Thyroid gland (tissue), 4 donors: ENCODE measurements at regions not wholly inside any gene's neighbourhood (a gene's known extent, or its start where the extent isn't known, plus 50 kb on each side); places are given as distances from the start of the nearest gene placed in this dataset.
"Not testable (repeated sequence)": the region's sequence is repeated elsewhere in the genome, so short reads cannot be mapped to it uniquely, and the experiment has no call there.

ENCODE experiments used
- CTCF ChIP-seq, 6 experiments: fragments of 200-600 bp in 3 of 6; fragments of 450-650 bp in 3 of 6; sonication (generic) in 3 of 6; IDR thresholded peaks; one replicate each; pipeline ENCODE4 v1.5.1; 2016 to 2019; ENCODE audit warnings: antibody characterized with exemption in 6 of 6, mild to moderate bottlenecking in 2 of 6, inconsistent platforms in 1 of 6, moderate library complexity in 1 of 6
- POLR2A ChIP-seq, 2 donors: fragments of 450-650 bp; IDR thresholded peaks; one replicate each; pipeline ENCODE4 v1.6.1; 2017; ENCODE audit warnings: antibody characterized with exemption in 2 of 2, mild to moderate bottlenecking in 2 of 2, moderate library complexity in 1 of 2

GRCh38 chr2:89801207-89801606, 1109.7 kb downstream of the RPIA start:
- TF ChIP-seq CTCF, POLR2A (IDR thresholded peaks at IDR 0.05): not testable (repeated sequence)
